ENCODE measurements at regions not wholly inside any gene's neighbourhood (a gene's known extent, or its start where the extent isn't known, plus 50 kb on each side); places are given as distances from the start of the nearest gene placed in this dataset.
A peak's percentile ranks its signal among the peaks of the same experiment; 100 is the strongest.

DNA sequence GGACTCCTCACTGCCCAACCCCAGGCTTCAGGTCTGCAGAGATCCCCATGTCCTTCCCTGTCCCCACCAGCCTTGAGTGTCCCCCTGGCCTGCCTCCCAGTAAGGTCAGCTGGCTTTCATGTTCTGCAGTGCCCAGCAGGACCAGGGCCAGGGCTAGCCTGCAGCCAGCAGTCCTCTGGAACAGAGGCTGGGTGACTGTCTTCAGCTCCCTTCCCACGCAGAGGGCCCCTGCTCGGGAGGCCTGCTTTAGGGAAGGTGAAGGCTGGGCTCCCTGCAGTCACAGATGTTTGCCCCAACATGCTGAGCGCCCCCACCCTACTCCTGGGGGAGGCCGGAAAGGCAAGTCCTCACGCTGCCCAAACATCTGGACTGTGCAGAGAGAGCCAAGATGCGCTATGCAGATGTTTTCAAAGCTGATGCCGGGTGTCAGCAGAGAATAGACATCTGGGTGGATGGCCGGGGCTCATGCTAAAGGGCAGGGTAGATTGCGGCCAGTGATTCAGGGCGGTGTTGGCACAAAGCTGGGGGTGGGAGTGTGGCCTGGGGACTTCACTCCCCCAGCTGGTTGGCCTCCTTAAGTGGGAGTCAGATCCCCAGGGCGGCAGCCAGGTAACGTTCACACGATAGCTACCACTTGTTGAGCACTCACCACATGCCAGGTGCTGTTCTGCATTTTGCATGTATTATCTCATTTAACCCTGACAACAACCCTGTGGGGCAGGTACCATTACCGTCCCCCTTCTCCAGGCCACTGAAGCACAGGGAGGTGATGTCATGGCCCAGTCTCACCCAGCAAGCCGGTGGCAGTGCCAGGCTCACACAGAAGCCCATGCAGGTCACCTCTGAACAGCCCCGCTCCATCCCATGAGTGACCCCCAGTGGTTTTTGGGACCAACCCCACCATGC, 71.2 kb upstream of the COL13A1 start:
- H3K4me3 ChIP-seq (ENCODE audit: insufficient read depth, low read depth, low read length), result no peak overlapping the region
- H3K4me3 Mint-ChIP-seq (ENCODE audit: unreplicated experiment), result no peak overlapping the region
- no peaks in the 10 kb centered on the region for H3K79me2 ChIP-seq (ENCODE audit: insufficient read depth, low read length)
- peaks cover 64% of the 10 kb centered on the region for H3K4me1 ChIP-seq (ENCODE audit: insufficient read depth, low read length)
- peaks cover 2% of the 10 kb centered on the region for H3K9me3 ChIP-seq (ENCODE audit: insufficient read depth, low read depth, low read length)
- no peak overlapping the region for H2AFZ ChIP-seq (ENCODE audit: low read depth, low read length)
- H3K27me3 ChIP-seq (ENCODE audit: insufficient read depth, low read length), result no peaks in the 10 kb centered on the region
- H3K27me3 Mint-ChIP-seq (ENCODE audit: low read depth, unreplicated experiment), result no peaks in the 10 kb centered on the region
- no peak overlapping the region for H3K9ac ChIP-seq (ENCODE audit: low read length)
- peak overlapping the region; percentile 43 for H3K27ac ChIP-seq (ENCODE audit: low read depth, low read length)
- H3K4me1 Mint-ChIP-seq (ENCODE audit: low read depth, unreplicated experiment), result peaks cover 37% of the 10 kb centered on the region
- DNase-seq (ENCODE audit: low read depth) (no peak), FAIRE-seq (no peak)
- H3K36me3 ChIP-seq (ENCODE audit: insufficient read depth, low read length), result no peaks in the 10 kb centered on the region
- no peak overlapping the region for H3K27ac Mint-ChIP-seq (ENCODE audit: unreplicated experiment)
- H3K36me3 Mint-ChIP-seq (ENCODE audit: low read depth, unreplicated experiment), result no peaks in the 10 kb centered on the region
- no peaks in the 10 kb centered on the region for H3K9me3 Mint-ChIP-seq (ENCODE audit: unreplicated experiment)
- H4K20me1 ChIP-seq (ENCODE audit: insufficient read depth, low read length), result no peaks in the 10 kb centered on the region
- peak overlapping the region; percentile 63 for H3K4me2 ChIP-seq (ENCODE audit: low read length)
- TF ChIP-seq, protein P1, sequence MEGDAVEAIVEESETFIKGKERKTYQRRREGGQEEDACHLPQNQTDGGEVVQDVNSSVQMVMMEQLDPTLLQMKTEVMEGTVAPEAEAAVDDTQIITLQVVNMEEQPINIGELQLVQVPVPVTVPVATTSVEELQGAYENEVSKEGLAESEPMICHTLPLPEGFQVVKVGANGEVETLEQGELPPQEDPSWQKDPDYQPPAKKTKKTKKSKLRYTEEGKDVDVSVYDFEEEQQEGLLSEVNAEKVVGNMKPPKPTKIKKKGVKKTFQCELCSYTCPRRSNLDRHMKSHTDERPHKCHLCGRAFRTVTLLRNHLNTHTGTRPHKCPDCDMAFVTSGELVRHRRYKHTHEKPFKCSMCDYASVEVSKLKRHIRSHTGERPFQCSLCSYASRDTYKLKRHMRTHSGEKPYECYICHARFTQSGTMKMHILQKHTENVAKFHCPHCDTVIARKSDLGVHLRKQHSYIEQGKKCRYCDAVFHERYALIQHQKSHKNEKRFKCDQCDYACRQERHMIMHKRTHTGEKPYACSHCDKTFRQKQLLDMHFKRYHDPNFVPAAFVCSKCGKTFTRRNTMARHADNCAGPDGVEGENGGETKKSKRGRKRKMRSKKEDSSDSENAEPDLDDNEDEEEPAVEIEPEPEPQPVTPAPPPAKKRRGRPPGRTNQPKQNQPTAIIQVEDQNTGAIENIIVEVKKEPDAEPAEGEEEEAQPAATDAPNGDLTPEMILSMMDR (IDR thresholded peaks at IDR 0.05; ENCODE audit: insufficient read depth, low read depth, low read length), result no peak
- no peak for TF ChIP-seq EZH2 (IDR thresholded peaks at IDR 0.05; ENCODE audit: insufficient read depth, low read length)

DNA sequence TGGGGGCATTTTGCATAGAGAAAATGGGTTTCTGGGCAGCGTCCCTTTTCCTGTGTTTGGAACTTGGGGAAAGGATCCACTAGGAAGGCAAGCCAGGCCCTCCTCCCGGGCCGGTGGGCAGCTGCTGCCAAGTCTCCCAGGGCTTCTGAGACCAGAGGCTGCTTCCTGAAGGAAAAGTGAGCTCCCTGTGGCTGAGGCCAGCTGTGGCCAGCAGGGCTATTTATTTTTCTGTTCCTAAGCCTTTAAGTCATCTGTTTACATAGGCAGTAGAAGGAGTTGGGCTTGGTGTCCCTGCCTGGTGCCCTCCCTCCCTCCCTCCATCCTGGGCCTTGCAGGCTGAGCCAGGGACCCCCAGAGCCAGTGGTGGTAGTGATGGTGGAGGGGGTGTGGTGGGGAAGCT, 70.5 kb upstream of the COL13A1 start:
- Histone ChIP-seq H3K4me3 (ENCODE audit: insufficient read depth, low read depth, low read length) (no peak overlapping the region), H3K4me1 (ENCODE audit: insufficient read depth, low read length) (peaks cover 64% of the 10 kb centered on the region), H3K27ac (ENCODE audit: low read depth, low read length) (peak overlapping the region; percentile 57), H3K4me2 (ENCODE audit: low read length) (peak overlapping the region; percentile 63), H3K36me3 (ENCODE audit: insufficient read depth, low read length) (no peaks in the 10 kb centered on the region), H3K9me3 (ENCODE audit: insufficient read depth, low read depth, low read length) (peaks cover 2% of the 10 kb centered on the region), H2AFZ (ENCODE audit: low read depth, low read length) (no peak overlapping the region), H4K20me1 (ENCODE audit: insufficient read depth, low read length) (no peaks in the 10 kb centered on the region), H3K79me2 (ENCODE audit: insufficient read depth, low read length) (no peaks in the 10 kb centered on the region), H3K9ac (ENCODE audit: low read length) (peak overlapping the region; percentile 50), H3K27me3 (ENCODE audit: insufficient read depth, low read length) (no peaks in the 10 kb centered on the region)
- FAIRE-seq, result no peak
- Mint-ChIP-seq H3K4me1 (ENCODE audit: low read depth, unreplicated experiment) (peaks cover 38% of the 10 kb centered on the region), H3K27me3 (ENCODE audit: low read depth, unreplicated experiment) (no peaks in the 10 kb centered on the region), H3K27ac (ENCODE audit: unreplicated experiment) (no peak overlapping the region), H3K9me3 (ENCODE audit: unreplicated experiment) (no peaks in the 10 kb centered on the region), H3K36me3 (ENCODE audit: low read depth, unreplicated experiment) (no peaks in the 10 kb centered on the region), H3K4me3 (ENCODE audit: unreplicated experiment) (no peak overlapping the region)
- TF ChIP-seq EZH2 (IDR thresholded peaks at IDR 0.05; ENCODE audit: insufficient read depth, low read length), result no peak
- TF ChIP-seq, protein P1 (IDR thresholded peaks at IDR 0.05; ENCODE audit: insufficient read depth, low read depth, low read length), result no peak
- DNase-seq (ENCODE audit: low read depth), result peak; percentile 72

DNA sequence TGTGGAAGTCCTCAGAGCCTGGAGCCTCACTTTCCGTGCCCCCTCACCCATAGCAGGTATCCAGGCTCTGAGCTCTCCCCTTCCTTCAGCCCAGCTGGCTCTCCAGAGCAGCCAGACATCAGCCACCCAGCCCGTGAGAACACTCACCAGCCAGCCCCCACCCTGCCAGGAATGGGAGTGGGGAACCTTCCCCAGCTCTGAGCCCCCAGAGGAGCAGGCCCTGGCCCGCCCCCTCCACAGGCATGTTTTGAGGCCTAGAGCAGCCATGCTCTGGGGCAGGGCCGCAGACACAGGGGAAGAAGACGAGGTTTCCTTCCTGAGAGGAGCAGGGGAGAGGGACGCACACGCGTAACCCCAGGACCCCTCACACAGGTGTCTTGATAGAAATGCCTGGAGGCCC, 70.0 kb upstream of the COL13A1 start:
- H3K27me3 Mint-ChIP-seq (ENCODE audit: low read depth, unreplicated experiment), result no peaks in the 10 kb centered on the region
- H4K20me1 ChIP-seq (ENCODE audit: insufficient read depth, low read length), result no peaks in the 10 kb centered on the region
- no peak for FAIRE-seq
- H3K27me3 ChIP-seq (ENCODE audit: insufficient read depth, low read length), result no peaks in the 10 kb centered on the region
- H3K4me1 Mint-ChIP-seq (ENCODE audit: low read depth, unreplicated experiment), result peaks cover 38% of the 10 kb centered on the region
- peaks cover 2% of the 10 kb centered on the region for H3K9me3 ChIP-seq (ENCODE audit: insufficient read depth, low read depth, low read length)
- H3K9ac ChIP-seq (ENCODE audit: low read length), result peak overlapping the region; percentile 50
- TF ChIP-seq EZH2 (IDR thresholded peaks at IDR 0.05; ENCODE audit: insufficient read depth, low read length), result no peak
- TF ChIP-seq, protein P1 (IDR thresholded peaks at IDR 0.05; ENCODE audit: insufficient read depth, low read depth, low read length), result no peak
- peak overlapping the region; percentile 57 for H3K27ac ChIP-seq (ENCODE audit: low read depth, low read length)
- no peak overlapping the region for H3K27ac Mint-ChIP-seq (ENCODE audit: unreplicated experiment)
- H3K4me3 Mint-ChIP-seq (ENCODE audit: unreplicated experiment), result no peak overlapping the region
- no peak for DNase-seq (ENCODE audit: low read depth)
- H3K4me2 ChIP-seq (ENCODE audit: low read length), result peak overlapping the region; percentile 32
- peaks cover 64% of the 10 kb centered on the region for H3K4me1 ChIP-seq (ENCODE audit: insufficient read depth, low read length)
- no peaks in the 10 kb centered on the region for H3K36me3 ChIP-seq (ENCODE audit: insufficient read depth, low read length)
- no peaks in the 10 kb centered on the region for H3K9me3 Mint-ChIP-seq (ENCODE audit: unreplicated experiment)
- H3K36me3 Mint-ChIP-seq (ENCODE audit: low read depth, unreplicated experiment), result no peaks in the 10 kb centered on the region
- H2AFZ ChIP-seq (ENCODE audit: low read depth, low read length), result no peak overlapping the region
- no peaks in the 10 kb centered on the region for H3K79me2 ChIP-seq (ENCODE audit: insufficient read depth, low read length)
- no peak overlapping the region for H3K4me3 ChIP-seq (ENCODE audit: insufficient read depth, low read depth, low read length)

All from astrocyte (in vitro differentiated cells and primary cell).